A549 (cell line): ENCODE measurements at regions not wholly inside any gene's neighbourhood (a gene's known extent, or its start where the extent isn't known, plus 50 kb on each side); places are given as distances from the start of the nearest gene placed in this dataset.

Experiments used
- ATAC-seq, 2 experiments: fragments of 200-7000 bp in 1 of 2; fragments of >200 bp in 1 of 2; cut with Nextera tagmentation in 1 of 2; cut with Tn5 transposase in 1 of 2; 3 replicates each; pipeline versions ENCODE4 v1.8.0 to v1.9.1; 2018 to 2020; ENCODE audit warnings: mild to moderate bottlenecking in 1 of 2, moderate library complexity in 1 of 2
- CTCF ChIA-PET: fragments of 300-600 bp; sonication (Branson Sonifier 250); formaldehyde crosslinking; extraction: SDS; loops from one replicate; lab custom pipeline; 2021; ENCODE audit warnings: antibody characterized with exemption, inconsistent platforms; lab: Yijun Ruan, JAX
- POLR2A ChIA-PET: fragments of 350-600 bp; formaldehyde crosslinking; extraction: SDS; loops from one replicate; lab custom pipeline; 2021; ENCODE audit warnings: antibody characterized with exemption, inconsistent platforms; lab: Yijun Ruan, JAX
- DNase-seq, 2 experiments: peaks; one replicate each; pipeline versions ENCODE4 v3.0.0 to v3.0.0-alpha.2; 2011 to 2016; ENCODE audit warnings: low read depth in 1 of 2, low spot score in 1 of 2
- FAIRE-seq: peaks from 2 replicates; lab custom pipeline; 2011; peaks lifted over from hg19 to GRCh38; lab: Jason Lieb, UNC
- H3K27ac ChIP-seq, 2 experiments: fragments of >200 bp; sonication (Bioruptor Twin); formaldehyde crosslinking; 3 replicates each; pipeline ENCODE4 v1.5.1; 2016 to 2017
- H3K4me1 ChIP-seq: fragments of >200 bp; sonication (Bioruptor Twin); formaldehyde crosslinking; 3 replicates; pipeline ENCODE4 v1.6.1; 2016
- H3K4me2 ChIP-seq: fragments of >200 bp; sonication (Bioruptor Twin); formaldehyde crosslinking; 3 replicates; pipeline ENCODE4 v1.6.1; 2016
- H3K4me3 ChIP-seq: fragments of >200 bp; sonication (Bioruptor Twin); formaldehyde crosslinking; 3 replicates; pipeline ENCODE4 v1.5.1; 2016
- H3K9me3 ChIP-seq: fragments of >200 bp; sonication (Bioruptor Twin); formaldehyde crosslinking; 3 replicates; pipeline ENCODE4 v1.6.1; 2016
- CEBPB ChIP-seq, 2 experiments: fragments of >200 bp in 1 of 2; sonication (Bioruptor Twin) in 1 of 2; formaldehyde crosslinking in 1 of 2; IDR thresholded peaks; 2 replicates each; pipeline ENCODE4 v1.6.1; 2012 to 2016
- E2F6 ChIP-seq: IDR thresholded peaks from 2 replicates; pipeline ENCODE4 v1.6.1; 2012; ENCODE audit warnings: low read depth, borderline replicate concordance
- EP300 ChIP-seq, 2 experiments: fragments of >200 bp; sonication (Bioruptor Twin); formaldehyde crosslinking; IDR thresholded peaks; 2 replicates in 1 of 2; 3 replicates in 1 of 2; pipeline ENCODE4 v1.6.1; 2016 to 2017
- FOSB ChIP-seq: fragments of 250-450 bp; sonication (Bioruptor Pico); IDR thresholded peaks from 2 replicates; pipeline ENCODE4 v1.5.0; 2020; ENCODE audit warnings: mild to moderate bottlenecking, moderate library complexity
- GATA3 ChIP-seq: IDR thresholded peaks from 2 replicates; pipeline ENCODE4 v1.6.1; 2012; ENCODE audit warnings: borderline replicate concordance
- HDAC2 ChIP-seq: fragments of 200-600 bp; sonication (generic); IDR thresholded peaks from 2 replicates; pipeline ENCODE4 v1.6.1; 2016
- HES2 ChIP-seq: fragments of >200 bp; sonication (Bioruptor Twin); formaldehyde crosslinking; IDR thresholded peaks from 2 replicates; pipeline ENCODE4 v1.6.1; 2016
- HMGXB4 ChIP-seq: fragments of 250-450 bp; sonication (Bioruptor Pico); IDR thresholded peaks from 2 replicates; pipeline ENCODE4 v1.5.0; 2021; ENCODE audit warnings: mild to moderate bottlenecking, moderate library complexity, borderline replicate concordance
- KDM5A ChIP-seq: fragments of 200-600 bp; sonication (generic); IDR thresholded peaks from 2 replicates; pipeline ENCODE4 v1.6.1; 2016; ENCODE audit warnings: antibody characterized with exemption, mild to moderate bottlenecking
- MAX ChIP-seq: IDR thresholded peaks from 2 replicates; pipeline ENCODE4 v1.6.1; 2012
- MAZ ChIP-seq: fragments of 150-350 bp; IDR thresholded peaks from 2 replicates; pipeline ENCODE4 v1.6.1; 2014; ENCODE audit warnings: antibody characterized with exemption, low read depth, low read length, borderline replicate concordance
- NFE2L2 ChIP-seq: fragments of 150-350 bp; conservative IDR thresholded peaks from 2 replicates; pipeline ENCODE4 v1.6.1; 2014; ENCODE audit warnings: low read length
- PHF8 ChIP-seq: fragments of 200-600 bp; sonication (generic); IDR thresholded peaks from 2 replicates; pipeline ENCODE4 v1.6.1; 2016; ENCODE audit warnings: low read depth, mild to moderate bottlenecking, antibody characterized with exemption, moderate library complexity, borderline replicate concordance
- POLR2A ChIP-seq: IDR thresholded peaks from 2 replicates; pipeline ENCODE4 v1.6.1; 2012; ENCODE audit warnings: mild to moderate bottlenecking, low read length
- POLR2AphosphoS2 ChIP-seq: conservative IDR thresholded peaks from 2 replicates; pipeline ENCODE4 v1.6.1; 2012; ENCODE audit warnings: low read length, improper control_type of control experiment, inconsistent platforms
- RCOR1 ChIP-seq: fragments of 150-350 bp; IDR thresholded peaks from 2 replicates; pipeline ENCODE4 v1.6.1; 2014; ENCODE audit warnings: antibody characterized with exemption, low read length, low read depth
- REST ChIP-seq: fragments of 200-600 bp; sonication (generic); IDR thresholded peaks from 2 replicates; pipeline ENCODE4 v1.6.1; 2016; ENCODE audit warnings: antibody characterized with exemption, mild to moderate bottlenecking, moderate library complexity
- SREBF2 ChIP-seq: fragments of 450-650 bp; IDR thresholded peaks from 2 replicates; pipeline ENCODE4 v1.6.1; 2014; ENCODE audit warnings: mild to moderate bottlenecking, moderate library complexity
- TP53 ChIP-seq: fragments of 250-450 bp; sonication (Bioruptor Pico); IDR thresholded peaks from 2 replicates; pipeline ENCODE4 v1.5.0; 2021; ENCODE audit warnings: mild to moderate bottlenecking, moderate library complexity
- USF2 ChIP-seq: fragments of 450-650 bp; IDR thresholded peaks from 2 replicates; pipeline ENCODE4 v1.6.1; 2014; ENCODE audit warnings: antibody characterized with exemption
- ZC3H11A ChIP-seq: fragments of 450-650 bp; IDR thresholded peaks from 2 replicates; pipeline ENCODE4 v1.6.1; 2014; ENCODE audit warnings: antibody characterized with exemption, mild to moderate bottlenecking
- WGBS: methylation state at CpG from one replicate; pipeline ENCODE4 v1.1.6; 2017; ENCODE audit errors: missing lambda C conversion rate; 5-methylcytosine and 5-hydroxymethylcytosine counted together

GRCh38 chr14:98741523-98741922 lies 530.5 kb downstream of the BCL11B start:
- POLR2A ChIA-PET, result no interaction called here
- no peak overlapping the region for H3K4me3 ChIP-seq
- TF ChIP-seq REST (no peak), POLR2A (no peak), HES2 (no peak), USF2 (no peak), TP53 (no peak), FOSB (CRISPR knock-in tag) (no peak), HDAC2 (no peak)
- no peak overlapping the region for H3K4me2 ChIP-seq
- CTCF ChIA-PET, result interaction anchor here (1.3 kb wide), 1 partner anchor 12 kb away, joined by 3 read pairs; no protein-coding TSS in a partner anchor
- H3K9me3 ChIP-seq, result no peaks in the 10 kb centered on the region
- no peak for ATAC-seq
- H3K27ac ChIP-seq, result no peak overlapping the region
- 25% methylated on average over 8 of the region's 8 CpGs for WGBS
- H3K4me1 ChIP-seq, result no peaks in the 10 kb centered on the region
- DNase-seq, result no peak
- no peak for FAIRE-seq

- TF ChIP-seq NFE2L2 (no peak), HMGXB4 (CRISPR knock-in tag) (no peak), CEBPB (IDR thresholded peaks at IDR 0.05) (no peak), POLR2AphosphoS2 (no peak), RCOR1 (no peak), EP300 (IDR thresholded peaks at IDR 0.05) (no peak), ZC3H11A (no peak), E2F6 (no peak), KDM5A (no peak), GATA3 (no peak), PHF8 (no peak), TP53 (no peak), MAX (no peak), HDAC2 (no peak), MAZ (no peak), SREBF2 (no peak)
- TF ChIP-seq, all 56 proteins: peak for 0
- ChIA-PET POLR2A (no interaction called here), CTCF (interaction anchor here (1.3 kb wide), 1 partner anchor 12 kb away, joined by 3 read pairs; no protein-coding TSS in a partner anchor)
- Histone ChIP-seq H3K4me3 (no peak overlapping the region), H3K4me1 (no peaks in the 10 kb centered on the region), H3K27ac (no peak overlapping the region), H3K9me3 (no peaks in the 10 kb centered on the region), H3K4me2 (no peak overlapping the region)
- 49% methylated on average over 7 of the region's 7 CpGs for WGBS
- FAIRE-seq, result no peak
- ATAC-seq, result no peak
- DNase-seq, result no peak
These were observed 530.0 kb downstream of the BCL11B start for GRCh38 chr14:98742001-98742400.
